Effector memory CD8-positive, alpha-beta T cell (primary cell): ENCODE measurements at regions not wholly inside any gene's neighbourhood (a gene's known extent, or its start where the extent isn't known, plus 50 kb on each side); places are given as distances from the start of the nearest gene placed in this dataset.
"Not testable (repeated sequence)": the region's sequence is repeated elsewhere in the genome, so short reads cannot be mapped to it uniquely, and the experiment has no call there.

Source experiments
- ATAC-seq: fragments of 150-1000 bp; cut with Tn5 transposase; replicated peaks from 2 replicates; pipeline ENCODE4 v1.10.0; 2021; ENCODE audit warnings: mild to moderate bottlenecking, moderate library complexity
- DNase-seq, 3 experiments: peaks; one replicate each; pipeline ENCODE4 v3.0.0; 2021
- H3K27ac Mint-ChIP-seq, 2 donors: one replicate each; pipeline ENCODE4 v1.8.0; 2022; ENCODE audit warnings: mild to moderate bottlenecking in 2 of 2, mixed read lengths in 2 of 2, moderate library complexity in 2 of 2
- H3K27me3 Mint-ChIP-seq, 2 donors: one replicate each; pipeline ENCODE4 v1.8.0; 2022; ENCODE audit warnings: mixed read lengths in 2 of 2
- H3K36me3 Mint-ChIP-seq: one replicate; pipeline ENCODE4 v1.8.0; 2022; ENCODE audit warnings: mild to moderate bottlenecking, moderate library complexity, mixed read lengths; ENCODE audit not compliant: insufficient read depth
- H3K4me1 Mint-ChIP-seq, 2 donors: one replicate each; pipeline ENCODE4 v1.8.0; 2022; ENCODE audit warnings: low read depth in 2 of 2, mixed read lengths in 2 of 2
- H3K4me3 Mint-ChIP-seq, 2 donors: one replicate each; pipeline ENCODE4 v1.8.0; 2022; ENCODE audit warnings: mild to moderate bottlenecking in 2 of 2, mixed read lengths in 2 of 2, moderate library complexity in 2 of 2
- H3K9me3 Mint-ChIP-seq, 2 donors: one replicate each; pipeline ENCODE4 v1.8.0; 2022; ENCODE audit warnings: mixed read lengths in 2 of 2

- Mint-ChIP-seq H3K36me3 (no peaks in the 10 kb centered on the region), H3K27ac (no peak overlapping the region), H3K4me1 (peaks cover 0 to 4% of the 10 kb centered on the region in 2 donors), H3K9me3 (no peaks in the 10 kb centered on the region), H3K4me3 (no peak overlapping the region), H3K27me3 (peaks cover 69 to 81% of the 10 kb centered on the region in 2 donors)
- no peak for ATAC-seq
- DNase-seq = no peak
Measured at GRCh38 chr7:149673006-149673405, 100.4 kb downstream of the ZNF467 start.

DNA sequence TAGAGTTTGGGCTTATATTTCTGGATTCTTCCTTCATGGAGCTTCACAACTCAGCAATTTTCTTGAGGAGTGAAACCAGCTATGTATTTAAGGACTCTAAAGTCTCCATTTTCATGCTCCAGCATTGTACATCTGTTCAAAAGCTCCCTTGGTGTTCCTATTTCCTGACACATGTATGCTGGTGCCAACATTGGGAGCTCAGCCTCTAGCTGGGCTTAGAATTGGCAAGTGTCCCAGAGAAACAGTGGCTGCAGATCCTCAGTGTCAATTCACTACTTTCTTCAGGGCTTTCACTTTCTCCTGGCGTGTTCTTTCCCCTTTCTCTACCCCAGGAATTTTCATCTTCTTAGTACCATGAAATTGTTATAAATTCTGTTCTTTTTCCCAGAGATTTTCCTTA lies 103.1 kb downstream of the ZNF467 start:
- peaks cover 67 to 85% of the 10 kb centered on the region in 2 donors for H3K27me3 Mint-ChIP-seq
- no peaks in the 10 kb centered on the region for H3K9me3 Mint-ChIP-seq
- no peak overlapping the region for H3K27ac Mint-ChIP-seq

GRCh38 chr7:149669121-149669818 lies 104.1 kb downstream of the ZNF467 start:
- ATAC-seq = no peak
- peaks cover 2 to 7% of the 10 kb centered on the region in 2 donors for H3K4me1 Mint-ChIP-seq
- H3K27ac Mint-ChIP-seq = no peak overlapping the region

More for the DNA sequence above, 103.1 kb downstream of the ZNF467 start:
- Mint-ChIP-seq H3K4me1 (peaks cover 2 to 7% of the 10 kb centered on the region in 2 donors), H3K4me3 (no peak overlapping the region), H3K36me3 (no peaks in the 10 kb centered on the region)
- ATAC-seq = no peak
- DNase-seq = no peak

GRCh38 chr7:149666360-149666945 lies 106.9 kb downstream of the ZNF467 start:
- Mint-ChIP-seq H3K27me3 (peaks cover 65 to 90% of the 10 kb centered on the region in 2 donors), H3K27ac (no peak overlapping the region), H3K4me3 (no peak overlapping the region), H3K4me1 (peaks cover 2 to 7% of the 10 kb centered on the region in 2 donors), H3K36me3 (no peaks in the 10 kb centered on the region), H3K9me3 (no peaks in the 10 kb centered on the region)
- DNase-seq = no peak
- no peak for ATAC-seq

More at GRCh38 chr7:149669121-149669818, 104.1 kb downstream of the ZNF467 start:
- Mint-ChIP-seq H3K9me3 (no peaks in the 10 kb centered on the region), H3K36me3 (no peaks in the 10 kb centered on the region), H3K27me3 (peaks cover 72 to 89% of the 10 kb centered on the region in 2 donors), H3K4me3 (no peak overlapping the region)
- no peak for DNase-seq

GRCh38 chr7:149665618-149666017 lies 107.8 kb downstream of the ZNF467 start:
- H3K4me3 Mint-ChIP-seq, H3K27ac Mint-ChIP-seq, H3K9me3 Mint-ChIP-seq, H3K36me3 Mint-ChIP-seq, ATAC-seq, DNase-seq, H3K4me1 Mint-ChIP-seq: not testable (repeated sequence)
- peaks cover 68 to 91% of the 10 kb centered on the region in 2 donors for H3K27me3 Mint-ChIP-seq

DNA sequence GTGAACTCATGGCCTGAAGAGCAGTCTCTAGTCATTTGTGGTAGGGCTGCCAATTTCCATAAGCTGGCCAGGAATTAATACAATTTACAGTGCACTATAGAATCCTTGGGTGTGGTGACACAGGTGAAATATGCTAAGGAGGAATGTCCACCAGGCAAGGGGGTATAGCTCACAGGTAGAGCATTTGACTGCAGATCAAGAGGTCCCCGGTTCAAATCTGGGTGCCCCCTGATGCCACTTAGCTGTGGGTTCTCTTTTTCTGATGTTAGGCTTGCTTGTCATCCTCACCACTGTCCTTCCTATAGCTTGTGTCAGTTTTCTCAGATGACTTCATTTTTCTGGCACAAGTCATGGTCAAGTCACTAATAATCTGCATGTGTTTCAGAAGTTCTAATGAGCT lies 108.7 kb downstream of the ZNF467 start:
- peaks cover 65 to 91% of the 10 kb centered on the region in 2 donors for H3K27me3 Mint-ChIP-seq
- no peak for ATAC-seq

DNA sequence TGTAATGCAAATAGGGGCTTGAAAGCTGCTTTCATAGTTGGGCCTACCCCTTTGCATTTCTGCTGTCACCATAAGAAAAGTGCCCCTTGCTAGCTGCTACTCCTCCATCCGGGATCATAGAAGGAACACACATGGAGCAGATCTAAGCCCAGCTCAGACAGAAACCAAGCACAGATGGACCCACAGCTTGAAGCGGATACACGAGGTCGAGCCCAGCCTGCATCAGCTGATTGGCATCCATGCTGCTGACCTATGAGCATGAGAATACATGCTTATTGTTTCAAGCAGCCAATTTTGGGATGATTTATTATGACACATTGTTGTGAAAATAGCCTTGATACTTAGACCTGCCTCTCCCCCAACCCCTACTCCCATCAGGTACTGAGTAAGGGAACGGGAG lies 109.2 kb downstream of the ZNF467 start:
- DNase-seq (no peak), ATAC-seq (no peak)
- peaks cover 65 to 91% of the 10 kb centered on the region in 2 donors for H3K27me3 Mint-ChIP-seq
- H3K36me3 Mint-ChIP-seq = no peaks in the 10 kb centered on the region
- no peak overlapping the region for H3K27ac Mint-ChIP-seq
- no peaks in the 10 kb centered on the region for H3K9me3 Mint-ChIP-seq
- H3K4me3 Mint-ChIP-seq = no peak overlapping the region
- peaks cover 2 to 5% of the 10 kb centered on the region in 2 donors for H3K4me1 Mint-ChIP-seq

More for the DNA sequence above, 108.7 kb downstream of the ZNF467 start:
- H3K27ac Mint-ChIP-seq = no peak overlapping the region
- no peaks in the 10 kb centered on the region for H3K9me3 Mint-ChIP-seq
- no peak overlapping the region for H3K4me3 Mint-ChIP-seq
- DNase-seq = no peak
- peaks cover 2 to 7% of the 10 kb centered on the region in 2 donors for H3K4me1 Mint-ChIP-seq
- no peaks in the 10 kb centered on the region for H3K36me3 Mint-ChIP-seq

GRCh38 chr7:149662591-149663095 lies 110.7 kb downstream of the ZNF467 start:
- Mint-ChIP-seq H3K27me3 (peaks cover 69 to 96% of the 10 kb centered on the region in 2 donors), H3K27ac (no peak overlapping the region), H3K36me3 (no peaks in the 10 kb centered on the region), H3K4me1 (peaks cover 2 to 3% of the 10 kb centered on the region in 2 donors), H3K4me3 (no peak overlapping the region), H3K9me3 (no peaks in the 10 kb centered on the region)
- peak; percentile 60 to 63 (median 60) for DNase-seq
- peak; percentile 92 for ATAC-seq

DNA sequence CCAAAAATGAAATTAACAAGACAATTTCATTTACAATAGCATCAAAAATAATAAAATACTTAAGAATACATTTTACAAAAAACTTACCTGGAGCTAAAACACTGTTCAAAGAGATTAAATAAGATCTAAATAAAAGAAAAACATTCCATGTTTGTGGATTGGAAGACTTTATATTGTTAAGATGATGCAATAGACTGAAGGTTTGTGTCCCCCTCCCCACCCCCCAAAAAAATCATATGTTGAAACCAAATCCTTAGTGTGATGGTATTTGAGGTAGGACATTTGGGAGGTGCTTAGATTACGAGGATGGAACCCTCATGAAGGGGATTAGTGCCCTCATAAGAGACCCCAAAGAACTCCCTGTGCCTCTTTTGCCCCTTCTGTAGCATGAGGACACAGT lies 117.6 kb downstream of the ZNF467 start:
- DNase-seq = no peak
- no peak overlapping the region for H3K27ac Mint-ChIP-seq
- no peak overlapping the region for H3K4me3 Mint-ChIP-seq
- H3K36me3 Mint-ChIP-seq = no peaks in the 10 kb centered on the region
- peaks cover 6 to 7% of the 10 kb centered on the region in 2 donors for H3K9me3 Mint-ChIP-seq
- peaks cover 58 to 64% of the 10 kb centered on the region in 2 donors for H3K27me3 Mint-ChIP-seq
- ATAC-seq = no peak
- H3K4me1 Mint-ChIP-seq = no peaks in the 10 kb centered on the region

DNA sequence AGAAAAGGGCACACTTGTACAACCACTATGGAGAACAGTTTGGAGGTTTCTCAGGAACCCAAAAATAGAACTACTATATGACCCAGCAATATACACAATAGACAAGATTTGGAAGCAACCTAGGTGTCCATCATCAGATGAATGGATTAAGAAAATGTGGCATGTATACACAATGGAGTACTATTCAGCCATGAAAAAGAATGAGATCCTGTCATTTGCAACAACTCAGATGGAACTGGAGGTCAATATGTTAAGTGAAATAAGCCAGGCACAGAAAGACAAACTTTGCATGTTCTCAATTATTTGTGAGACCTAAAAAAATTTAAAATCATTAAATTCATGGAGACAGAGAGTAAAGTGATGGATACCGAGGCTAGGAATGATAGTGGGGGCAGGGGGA lies 118.8 kb downstream of the ZNF467 start:
- no peak overlapping the region for H3K27ac Mint-ChIP-seq
- peaks cover 58 to 66% of the 10 kb centered on the region in 2 donors for H3K27me3 Mint-ChIP-seq
- no peak for DNase-seq
- H3K36me3 Mint-ChIP-seq = no peaks in the 10 kb centered on the region
- no peaks in the 10 kb centered on the region for H3K4me1 Mint-ChIP-seq
- no peak overlapping the region for H3K4me3 Mint-ChIP-seq
- H3K9me3 Mint-ChIP-seq = peaks cover 6 to 7% of the 10 kb centered on the region in 2 donors
- ATAC-seq = no peak

DNA sequence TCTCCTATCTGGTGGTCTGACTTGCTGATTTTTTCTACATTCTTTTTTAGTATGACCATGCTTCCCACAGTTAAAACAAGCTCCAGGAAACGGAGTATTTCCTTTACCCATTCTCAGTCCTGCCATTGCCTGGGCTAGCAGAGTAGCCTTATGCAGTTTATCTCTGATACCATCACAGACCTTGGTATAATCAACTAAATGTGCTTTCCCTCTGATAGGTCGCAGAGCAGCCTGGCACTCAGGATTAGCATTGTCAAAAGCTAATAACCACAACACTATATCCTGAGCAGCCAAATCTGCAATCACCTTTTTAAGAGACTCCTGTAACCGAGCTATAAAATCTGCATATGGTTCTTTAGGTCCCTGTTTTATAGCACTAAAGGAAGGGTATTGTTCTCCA lies 123.2 kb downstream of the ZNF467 start:
- H3K9me3 Mint-ChIP-seq, H3K4me1 Mint-ChIP-seq, H3K4me3 Mint-ChIP-seq, H3K27ac Mint-ChIP-seq, H3K36me3 Mint-ChIP-seq, ATAC-seq, DNase-seq: not testable (repeated sequence)
- peaks cover 64 to 78% of the 10 kb centered on the region in 2 donors for H3K27me3 Mint-ChIP-seq

DNA sequence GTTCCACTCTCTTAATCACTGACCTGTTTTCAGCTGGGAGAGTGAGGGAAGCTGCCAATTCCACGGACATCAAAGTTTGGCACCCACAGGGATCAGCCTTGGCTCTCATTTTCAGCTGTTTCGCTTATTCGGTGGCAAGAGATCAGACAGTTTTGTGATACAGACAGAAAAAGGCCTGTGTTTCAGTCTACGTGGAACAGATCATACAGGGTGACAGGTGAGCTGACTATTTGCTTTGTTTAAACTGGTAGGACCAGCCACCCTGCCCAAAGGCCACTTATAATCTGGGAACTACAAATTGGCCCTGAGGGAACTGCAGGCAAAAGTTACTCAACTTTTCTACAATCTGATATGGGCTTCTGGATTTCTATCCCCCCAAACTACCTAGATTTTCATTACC lies 128.6 kb downstream of the ZNF467 start:
- Mint-ChIP-seq H3K36me3 (peaks cover 3% of the 10 kb centered on the region), H3K4me1 (no peaks in the 10 kb centered on the region), H3K27ac (no peak overlapping the region), H3K4me3 (no peak overlapping the region), H3K27me3 (peaks cover 22 to 48% of the 10 kb centered on the region in 2 donors), H3K9me3 (no peaks in the 10 kb centered on the region)
- DNase-seq (no peak), ATAC-seq (no peak)

- no peak for ATAC-seq
- no peak for DNase-seq
Measured at GRCh38 chr7:149642589-149642988, 130.8 kb downstream of the ZNF467 start.

More at GRCh38 chr7:149642589-149642988, 130.8 kb downstream of the ZNF467 start:
- peaks cover 3% of the 10 kb centered on the region for H3K36me3 Mint-ChIP-seq
- no peaks in the 10 kb centered on the region for H3K9me3 Mint-ChIP-seq
- no peak overlapping the region for H3K4me3 Mint-ChIP-seq
- no peaks in the 10 kb centered on the region for H3K4me1 Mint-ChIP-seq
- H3K27ac Mint-ChIP-seq = no peak overlapping the region
- peaks cover 26 to 40% of the 10 kb centered on the region in 2 donors for H3K27me3 Mint-ChIP-seq
